Lower leg skin (tissue), 4 donors: ENCODE measurements at regions not wholly inside any gene's neighbourhood (a gene's known extent, or its start where the extent isn't known, plus 50 kb on each side); places are given as distances from the start of the nearest gene placed in this dataset.

Source experiments
- DNase-seq, 2 donors: peaks; one replicate each; pipeline ENCODE4 v3.0.0-alpha.2; 2019; ENCODE audit warnings: low spot score in 2 of 2
- H3K4me3 ChIP-seq: fragments of 200-600 bp; sonication (generic); 2 replicates; pipeline ENCODE4 v1.5.1; 2017; ENCODE audit warnings: mild to moderate bottlenecking, low read depth; ENCODE audit not compliant: poor library complexity, severe bottlenecking
- CTCF ChIP-seq, 3 donors: fragments of 450-650 bp; IDR thresholded peaks; one replicate each; pipeline ENCODE4 v1.5.1; 2016; ENCODE audit warnings: antibody characterized with exemption in 3 of 3, mild to moderate bottlenecking in 3 of 3, moderate library complexity in 2 of 3
- POLR2A ChIP-seq, 2 donors: fragments of 450-650 bp; IDR thresholded peaks; one replicate each; pipeline ENCODE4 v1.6.1; 2016 to 2017; ENCODE audit warnings: antibody characterized with exemption in 2 of 2, mild to moderate bottlenecking in 1 of 2, moderate library complexity in 1 of 2
- WGBS, 2 donors: methylation state at CpG; one replicate each; pipeline ENCODE4 v1.1.5; 2018; 5-methylcytosine and 5-hydroxymethylcytosine counted together
- intact Hi-C: fragments of 100-400 bp; cut with DNase I; formaldehyde crosslinking; loops from one replicate; pipeline ENCODE4 v1.15.0; 2023; ENCODE audit warnings: low total_unique reads

GRCh38 chr2:107542314-107542740, 284.4 kb upstream of the RGPD4 start:
- intact Hi-C loops, result no loop called here
- 60 to 61% methylated on average over 5 of the region's 5 CpGs for WGBS, 2 donors
- H3K4me3 ChIP-seq, result no peak overlapping the region
- DNase-seq, result no peak
- TF ChIP-seq CTCF (IDR thresholded peaks at IDR 0.05) (no peak), POLR2A (IDR thresholded peaks at IDR 0.05) (no peak)

- WGBS, 2 donors, result 38 to 43% methylated on average over 3 of the region's 3 CpGs
- no peak for DNase-seq
- no peak overlapping the region for H3K4me3 ChIP-seq
- intact Hi-C loops, result no loop called here
- TF ChIP-seq POLR2A (IDR thresholded peaks at IDR 0.05) (no peak), CTCF (IDR thresholded peaks at IDR 0.05) (no peak)
Observed at GRCh38 chr2:107543793-107544192, 282.9 kb upstream of the RGPD4 start.

GRCh38 chr2:107545066-107545465, 281.6 kb upstream of the RGPD4 start:
- no peak for DNase-seq
- intact Hi-C loops, result no loop called here
- TF ChIP-seq CTCF (IDR thresholded peaks at IDR 0.05) (no peak), POLR2A (IDR thresholded peaks at IDR 0.05) (no peak)
- no peak overlapping the region for H3K4me3 ChIP-seq
- 92 to 94% methylated on average over 11 of the region's 11 CpGs for WGBS, 2 donors

GRCh38 chr2:107545851-107546250, 280.8 kb upstream of the RGPD4 start:
- no peak for DNase-seq
- intact Hi-C loops, result no loop called here
- WGBS, 2 donors, result 54 to 56% methylated on average over 4 of the region's 4 CpGs
- no peak for TF ChIP-seq POLR2A (IDR thresholded peaks at IDR 0.05)
- TF ChIP-seq CTCF (IDR thresholded peaks at IDR 0.05), result no peak
- no peak overlapping the region for H3K4me3 ChIP-seq

- no peak overlapping the region for H3K4me3 ChIP-seq
- TF ChIP-seq POLR2A (IDR thresholded peaks at IDR 0.05), result no peak
- no peak for TF ChIP-seq CTCF (IDR thresholded peaks at IDR 0.05)
- DNase-seq, result no peak
- 29 to 43% methylated on average over 1 of the region's 1 CpG for WGBS, 2 donors
- intact Hi-C loops, result no loop called here
Observed at GRCh38 chr2:107548216-107548615, 278.5 kb upstream of the RGPD4 start.

- 69 to 73% methylated on average over 2 of the region's 2 CpGs for WGBS, 2 donors
- no peak overlapping the region for H3K4me3 ChIP-seq
- no peak for DNase-seq
- intact Hi-C loops, result no loop called here
- TF ChIP-seq CTCF (IDR thresholded peaks at IDR 0.05) (no peak), POLR2A (IDR thresholded peaks at IDR 0.05) (no peak)
Observed at GRCh38 chr2:107553046-107553445, 273.6 kb upstream of the RGPD4 start.
